GM23338 (cell line): ENCODE measurements at regions not wholly inside any gene's neighbourhood (a gene's known extent, or its start where the extent isn't known, plus 50 kb on each side); places are given as distances from the start of the nearest gene placed in this dataset.

ENCODE experiments used
- ATAC-seq: fragments of 200-7000 bp; cut with Tn5 transposase; 3 replicates; pipeline ENCODE4 v1.9.1; 2020
- DNase-seq: peaks from one replicate; pipeline ENCODE4 v3.0.0-alpha.2; 2015; ENCODE audit warnings: low spot score
- H2AFZ ChIP-seq: fragments of 200-600 bp; sonication (generic); 2 replicates; pipeline ENCODE4 v1.8.0; 2016; ENCODE audit warnings: antibody characterized with exemption, mild to moderate bottlenecking, moderate library complexity
- H3F3A ChIP-seq: fragments of 200-600 bp; sonication (generic); replicated peaks from 2 replicates; pipeline ENCODE4 v1.8.0; 2017; ENCODE audit warnings: antibody characterized with exemption, mixed run types, low read depth
- H3K27ac ChIP-seq: fragments of 200-600 bp; sonication (generic); 2 replicates; pipeline ENCODE4 v1.6.1; 2016; ENCODE audit warnings: low read depth
- H3K27me3 ChIP-seq: fragments of 200-600 bp; sonication (generic); 2 replicates; pipeline ENCODE4 v1.8.0; 2016; ENCODE audit warnings: mild to moderate bottlenecking, mixed run types, moderate library complexity; ENCODE audit not compliant: insufficient read depth
- H3K36me3 ChIP-seq: fragments of 200-600 bp; sonication (generic); 2 replicates; pipeline ENCODE4 v1.8.0; 2016; ENCODE audit warnings: mild to moderate bottlenecking; ENCODE audit not compliant: insufficient read depth
- H3K4me1 ChIP-seq: fragments of 200-600 bp; sonication (generic); 2 replicates; pipeline ENCODE4 v1.8.0; 2016; ENCODE audit warnings: mild to moderate bottlenecking, moderate library complexity; ENCODE audit not compliant: insufficient read depth
- H3K4me2 ChIP-seq: fragments of 200-600 bp; sonication (generic); 2 replicates; pipeline ENCODE4 v1.7.1; 2017; ENCODE audit warnings: mixed run types
- H3K4me3 ChIP-seq: fragments of 200-600 bp; sonication (generic); 2 replicates; pipeline ENCODE4 v1.6.1; 2016; ENCODE audit warnings: mixed run types
- H3K79me2 ChIP-seq: fragments of 200-600 bp; sonication (generic); replicated peaks from 2 replicates; pipeline ENCODE4 v1.8.0; 2017; ENCODE audit warnings: mild to moderate bottlenecking; ENCODE audit not compliant: insufficient read depth
- H3K9me2 ChIP-seq: fragments of 200-600 bp; sonication (generic); 2 replicates; pipeline ENCODE4 v1.8.0; 2017; ENCODE audit not compliant: insufficient read depth
- H4K20me1 ChIP-seq: fragments of 200-600 bp; sonication (generic); replicated peaks from 2 replicates; pipeline ENCODE4 v1.8.0; 2017; ENCODE audit warnings: mild to moderate bottlenecking; ENCODE audit not compliant: insufficient read depth
- H3K27ac Mint-ChIP-seq: 2 replicates; pipeline ENCODE4 v1.8.0; 2020; ENCODE audit warnings: inconsistent platforms, mild to moderate bottlenecking, moderate library complexity, mixed read lengths
- H3K27me3 Mint-ChIP-seq: 3 replicates; pipeline ENCODE4 v1.8.0; 2022; ENCODE audit warnings: low read depth, mild to moderate bottlenecking, moderate library complexity, mixed read lengths, inconsistent platforms; ENCODE audit not compliant: insufficient read depth, poor library complexity
- H3K36me3 Mint-ChIP-seq: 3 replicates; pipeline ENCODE4 v1.8.0; 2021; ENCODE audit warnings: low read depth, mild to moderate bottlenecking, inconsistent platforms, moderate library complexity, mixed read lengths
- H3K4me1 Mint-ChIP-seq: 3 replicates; pipeline ENCODE4 v1.8.0; 2020; ENCODE audit warnings: mild to moderate bottlenecking, inconsistent platforms, mixed read lengths
- H3K4me3 Mint-ChIP-seq: 3 replicates; pipeline ENCODE4 v1.8.0; 2021; ENCODE audit warnings: moderate library complexity, mild to moderate bottlenecking, inconsistent platforms, mixed read lengths
- H3K9me3 Mint-ChIP-seq: 3 replicates; pipeline ENCODE4 v1.8.0; 2020; ENCODE audit warnings: moderate library complexity, mild to moderate bottlenecking, inconsistent platforms, mixed read lengths
- CREB1 ChIP-seq: fragments of 250-450 bp; sonication (Bioruptor Pico); IDR thresholded peaks from 2 replicates; pipeline ENCODE4 v1.5.0; 2020; ENCODE audit warnings: low read depth, mild to moderate bottlenecking, moderate library complexity
- EZH2 ChIP-seq: fragments of 200-600 bp; sonication (generic); IDR thresholded peaks from one replicate; pipeline ENCODE4 v1.8.0; 2017; ENCODE audit warnings: antibody characterized with exemption, mild to moderate bottlenecking, low read depth; ENCODE audit not compliant: unreplicated experiment
- EZH2phosphoT487 ChIP-seq: fragments of 200-600 bp; sonication (generic); IDR thresholded peaks from one replicate; pipeline ENCODE4 v1.8.1; 2018; ENCODE audit warnings: antibody characterized with exemption; ENCODE audit not compliant: unreplicated experiment
- JUNB ChIP-seq: IDR thresholded peaks from one replicate; pipeline ENCODE4 v1.6.1; 2016; ENCODE audit warnings: antibody characterized with exemption; ENCODE audit not compliant: unreplicated experiment
- NANOG ChIP-seq: IDR thresholded peaks from 2 replicates; pipeline ENCODE4 v1.6.1; 2016; ENCODE audit warnings: antibody characterized with exemption, borderline replicate concordance
- POLR2AphosphoS5 ChIP-seq: IDR thresholded peaks from 2 replicates; pipeline ENCODE4 v1.6.1; 2016; ENCODE audit warnings: antibody characterized with exemption, low read depth
- STAT1 ChIP-seq: IDR thresholded peaks from one replicate; pipeline ENCODE4 v1.6.1; 2016; ENCODE audit warnings: antibody characterized with exemption; ENCODE audit not compliant: unreplicated experiment
- ZNF114 ChIP-seq: fragments of 250-450 bp; sonication (Bioruptor Pico); IDR thresholded peaks from 2 replicates; pipeline ENCODE4 v1.5.0; 2020; ENCODE audit warnings: mild to moderate bottlenecking, moderate library complexity
- ZNF331 ChIP-seq: fragments of 250-450 bp; sonication (Bioruptor Pico); IDR thresholded peaks from 2 replicates; pipeline ENCODE4 v1.5.0; 2020; ENCODE audit warnings: low read depth, mild to moderate bottlenecking, moderate library complexity
- TF ChIP-seq, protein P1 (sequence below): fragments of 250-450 bp; sonication (Bioruptor Pico); IDR thresholded peaks from 2 replicates; pipeline ENCODE4 v1.5.0; 2020; ENCODE audit warnings: mild to moderate bottlenecking, moderate library complexity
- TF ChIP-seq, protein P2 (sequence below): IDR thresholded peaks from one replicate; pipeline ENCODE4 v1.6.1; 2018; ENCODE audit warnings: antibody characterized with exemption; ENCODE audit not compliant: unreplicated experiment
- TF ChIP-seq, protein P3 (sequence below): IDR thresholded peaks from 2 replicates; pipeline ENCODE4 v1.6.1; 2016; ENCODE audit warnings: antibody characterized with exemption
- TF ChIP-seq, protein P4 (sequence below), 2 experiments: fragments of 200-600 bp in 1 of 2; sonication (generic) in 1 of 2; conservative IDR thresholded peaks; 2 replicates each; pipeline versions ENCODE4 v1.5.1 to v1.6.1; 2016 to 2017; ENCODE audit warnings: antibody characterized with exemption in 2 of 2, low read depth in 2 of 2, mild to moderate bottlenecking in 2 of 2, moderate library complexity in 1 of 2

DNA sequence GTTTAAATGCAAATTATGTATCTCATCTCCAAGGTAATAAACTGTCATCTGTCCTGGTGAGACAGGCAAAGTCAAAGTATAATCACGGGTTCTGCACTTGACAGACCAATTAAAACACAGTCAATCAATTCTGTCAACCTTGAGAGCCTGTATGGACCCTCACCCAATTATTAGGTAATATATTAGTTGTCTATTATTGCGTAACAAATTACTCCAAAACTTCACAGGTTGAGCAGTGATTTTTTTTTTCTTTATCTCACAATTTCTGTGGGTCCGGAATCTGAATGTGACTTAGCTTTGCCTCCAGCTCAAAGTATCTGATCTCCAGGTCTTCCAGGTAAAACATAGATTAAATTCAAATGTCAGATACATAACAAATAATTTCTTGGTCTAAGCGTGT is 707.4 kb upstream of the ARGLU1 start:
- Histone ChIP-seq H3K4me3 (no peak overlapping the region), H3K4me1 (no peaks in the 10 kb centered on the region; the same call in 1 of the 2 replicates), H3K9me2 (no peaks in the 10 kb centered on the region), H3K4me2 (no peak overlapping the region), H3K79me2 (no peaks in the 10 kb centered on the region), H3K27ac (no peak overlapping the region), H2AFZ (no peak overlapping the region), H3K27me3 (no peaks in the 10 kb centered on the region), H4K20me1 (no peaks in the 10 kb centered on the region), H3K36me3 (no peaks in the 10 kb centered on the region), H3F3A (no peaks in the 10 kb centered on the region)
- no peak for TF ChIP-seq STAT1
- no peak for TF ChIP-seq POLR2AphosphoS5
- no peak for TF ChIP-seq EZH2phosphoT487
- TF ChIP-seq CREB1 (CRISPR knock-in tag) = no peak
- no peak for TF ChIP-seq JUNB
- TF ChIP-seq, protein P1, sequence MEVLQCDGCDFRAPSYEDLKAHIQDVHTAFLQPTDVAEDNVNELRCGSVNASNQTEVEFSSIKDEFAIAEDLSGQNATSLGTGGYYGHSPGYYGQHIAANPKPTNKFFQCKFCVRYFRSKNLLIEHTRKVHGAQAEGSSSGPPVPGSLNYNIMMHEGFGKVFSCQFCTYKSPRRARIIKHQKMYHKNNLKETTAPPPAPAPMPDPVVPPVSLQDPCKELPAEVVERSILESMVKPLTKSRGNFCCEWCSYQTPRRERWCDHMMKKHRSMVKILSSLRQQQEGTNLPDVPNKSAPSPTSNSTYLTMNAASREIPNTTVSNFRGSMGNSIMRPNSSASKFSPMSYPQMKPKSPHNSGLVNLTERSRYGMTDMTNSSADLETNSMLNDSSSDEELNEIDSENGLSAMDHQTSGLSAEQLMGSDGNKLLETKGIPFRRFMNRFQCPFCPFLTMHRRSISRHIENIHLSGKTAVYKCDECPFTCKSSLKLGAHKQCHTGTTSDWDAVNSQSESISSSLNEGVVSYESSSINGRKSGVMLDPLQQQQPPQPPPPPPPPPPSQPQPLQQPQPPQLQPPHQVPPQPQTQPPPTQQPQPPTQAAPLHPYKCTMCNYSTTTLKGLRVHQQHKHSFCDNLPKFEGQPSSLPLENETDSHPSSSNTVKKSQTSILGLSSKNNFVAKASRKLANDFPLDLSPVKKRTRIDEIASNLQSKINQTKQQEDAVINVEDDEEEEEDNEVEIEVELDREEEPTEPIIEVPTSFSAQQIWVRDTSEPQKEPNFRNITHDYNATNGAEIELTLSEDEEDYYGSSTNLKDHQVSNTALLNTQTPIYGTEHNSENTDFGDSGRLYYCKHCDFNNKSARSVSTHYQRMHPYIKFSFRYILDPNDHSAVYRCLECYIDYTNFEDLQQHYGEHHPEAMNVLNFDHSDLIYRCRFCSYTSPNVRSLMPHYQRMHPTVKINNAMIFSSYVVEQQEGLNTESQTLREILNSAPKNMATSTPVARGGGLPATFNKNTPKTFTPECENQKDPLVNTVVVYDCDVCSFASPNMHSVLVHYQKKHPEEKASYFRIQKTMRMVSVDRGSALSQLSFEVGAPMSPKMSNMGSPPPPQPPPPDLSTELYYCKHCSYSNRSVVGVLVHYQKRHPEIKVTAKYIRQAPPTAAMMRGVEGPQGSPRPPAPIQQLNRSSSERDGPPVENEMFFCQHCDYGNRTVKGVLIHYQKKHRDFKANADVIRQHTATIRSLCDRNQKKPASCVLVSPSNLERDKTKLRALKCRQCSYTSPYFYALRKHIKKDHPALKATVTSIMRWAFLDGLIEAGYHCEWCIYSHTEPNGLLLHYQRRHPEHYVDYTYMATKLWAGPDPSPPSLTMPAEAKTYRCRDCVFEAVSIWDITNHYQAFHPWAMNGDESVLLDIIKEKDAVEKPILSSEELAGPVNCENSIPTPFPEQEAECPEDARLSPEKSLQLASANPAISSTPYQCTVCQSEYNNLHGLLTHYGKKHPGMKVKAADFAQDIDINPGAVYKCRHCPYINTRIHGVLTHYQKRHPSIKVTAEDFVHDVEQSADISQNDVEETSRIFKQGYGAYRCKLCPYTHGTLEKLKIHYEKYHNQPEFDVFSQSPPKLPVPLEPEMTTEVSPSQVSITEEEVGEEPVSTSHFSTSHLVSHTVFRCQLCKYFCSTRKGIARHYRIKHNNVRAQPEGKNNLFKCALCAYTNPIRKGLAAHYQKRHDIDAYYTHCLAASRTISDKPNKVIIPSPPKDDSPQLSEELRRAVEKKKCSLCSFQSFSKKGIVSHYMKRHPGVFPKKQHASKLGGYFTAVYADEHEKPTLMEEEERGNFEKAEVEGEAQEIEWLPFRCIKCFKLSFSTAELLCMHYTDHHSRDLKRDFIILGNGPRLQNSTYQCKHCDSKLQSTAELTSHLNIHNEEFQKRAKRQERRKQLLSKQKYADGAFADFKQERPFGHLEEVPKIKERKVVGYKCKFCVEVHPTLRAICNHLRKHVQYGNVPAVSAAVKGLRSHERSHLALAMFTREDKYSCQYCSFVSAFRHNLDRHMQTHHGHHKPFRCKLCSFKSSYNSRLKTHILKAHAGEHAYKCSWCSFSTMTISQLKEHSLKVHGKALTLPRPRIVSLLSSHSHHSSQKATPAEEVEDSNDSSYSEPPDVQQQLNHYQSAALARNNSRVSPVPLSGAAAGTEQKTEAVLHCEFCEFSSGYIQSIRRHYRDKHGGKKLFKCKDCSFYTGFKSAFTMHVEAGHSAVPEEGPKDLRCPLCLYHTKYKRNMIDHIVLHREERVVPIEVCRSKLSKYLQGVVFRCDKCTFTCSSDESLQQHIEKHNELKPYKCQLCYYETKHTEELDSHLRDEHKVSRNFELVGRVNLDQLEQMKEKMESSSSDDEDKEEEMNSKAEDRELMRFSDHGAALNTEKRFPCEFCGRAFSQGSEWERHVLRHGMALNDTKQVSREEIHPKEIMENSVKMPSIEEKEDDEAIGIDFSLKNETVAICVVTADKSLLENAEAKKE (CRISPR knock-in tag) = no peak
- no peak for TF ChIP-seq NANOG
- no peak for TF ChIP-seq ZNF331
- TF ChIP-seq, protein P2, sequence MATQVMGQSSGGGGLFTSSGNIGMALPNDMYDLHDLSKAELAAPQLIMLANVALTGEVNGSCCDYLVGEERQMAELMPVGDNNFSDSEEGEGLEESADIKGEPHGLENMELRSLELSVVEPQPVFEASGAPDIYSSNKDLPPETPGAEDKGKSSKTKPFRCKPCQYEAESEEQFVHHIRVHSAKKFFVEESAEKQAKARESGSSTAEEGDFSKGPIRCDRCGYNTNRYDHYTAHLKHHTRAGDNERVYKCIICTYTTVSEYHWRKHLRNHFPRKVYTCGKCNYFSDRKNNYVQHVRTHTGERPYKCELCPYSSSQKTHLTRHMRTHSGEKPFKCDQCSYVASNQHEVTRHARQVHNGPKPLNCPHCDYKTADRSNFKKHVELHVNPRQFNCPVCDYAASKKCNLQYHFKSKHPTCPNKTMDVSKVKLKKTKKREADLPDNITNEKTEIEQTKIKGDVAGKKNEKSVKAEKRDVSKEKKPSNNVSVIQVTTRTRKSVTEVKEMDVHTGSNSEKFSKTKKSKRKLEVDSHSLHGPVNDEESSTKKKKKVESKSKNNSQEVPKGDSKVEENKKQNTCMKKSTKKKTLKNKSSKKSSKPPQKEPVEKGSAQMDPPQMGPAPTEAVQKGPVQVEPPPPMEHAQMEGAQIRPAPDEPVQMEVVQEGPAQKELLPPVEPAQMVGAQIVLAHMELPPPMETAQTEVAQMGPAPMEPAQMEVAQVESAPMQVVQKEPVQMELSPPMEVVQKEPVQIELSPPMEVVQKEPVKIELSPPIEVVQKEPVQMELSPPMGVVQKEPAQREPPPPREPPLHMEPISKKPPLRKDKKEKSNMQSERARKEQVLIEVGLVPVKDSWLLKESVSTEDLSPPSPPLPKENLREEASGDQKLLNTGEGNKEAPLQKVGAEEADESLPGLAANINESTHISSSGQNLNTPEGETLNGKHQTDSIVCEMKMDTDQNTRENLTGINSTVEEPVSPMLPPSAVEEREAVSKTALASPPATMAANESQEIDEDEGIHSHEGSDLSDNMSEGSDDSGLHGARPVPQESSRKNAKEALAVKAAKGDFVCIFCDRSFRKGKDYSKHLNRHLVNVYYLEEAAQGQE = no peak
- TF ChIP-seq, protein P3, sequence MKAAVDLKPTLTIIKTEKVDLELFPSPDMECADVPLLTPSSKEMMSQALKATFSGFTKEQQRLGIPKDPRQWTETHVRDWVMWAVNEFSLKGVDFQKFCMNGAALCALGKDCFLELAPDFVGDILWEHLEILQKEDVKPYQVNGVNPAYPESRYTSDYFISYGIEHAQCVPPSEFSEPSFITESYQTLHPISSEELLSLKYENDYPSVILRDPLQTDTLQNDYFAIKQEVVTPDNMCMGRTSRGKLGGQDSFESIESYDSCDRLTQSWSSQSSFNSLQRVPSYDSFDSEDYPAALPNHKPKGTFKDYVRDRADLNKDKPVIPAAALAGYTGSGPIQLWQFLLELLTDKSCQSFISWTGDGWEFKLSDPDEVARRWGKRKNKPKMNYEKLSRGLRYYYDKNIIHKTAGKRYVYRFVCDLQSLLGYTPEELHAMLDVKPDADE = no peak
- TF ChIP-seq EZH2 = no peak
- TF ChIP-seq, protein P4, sequence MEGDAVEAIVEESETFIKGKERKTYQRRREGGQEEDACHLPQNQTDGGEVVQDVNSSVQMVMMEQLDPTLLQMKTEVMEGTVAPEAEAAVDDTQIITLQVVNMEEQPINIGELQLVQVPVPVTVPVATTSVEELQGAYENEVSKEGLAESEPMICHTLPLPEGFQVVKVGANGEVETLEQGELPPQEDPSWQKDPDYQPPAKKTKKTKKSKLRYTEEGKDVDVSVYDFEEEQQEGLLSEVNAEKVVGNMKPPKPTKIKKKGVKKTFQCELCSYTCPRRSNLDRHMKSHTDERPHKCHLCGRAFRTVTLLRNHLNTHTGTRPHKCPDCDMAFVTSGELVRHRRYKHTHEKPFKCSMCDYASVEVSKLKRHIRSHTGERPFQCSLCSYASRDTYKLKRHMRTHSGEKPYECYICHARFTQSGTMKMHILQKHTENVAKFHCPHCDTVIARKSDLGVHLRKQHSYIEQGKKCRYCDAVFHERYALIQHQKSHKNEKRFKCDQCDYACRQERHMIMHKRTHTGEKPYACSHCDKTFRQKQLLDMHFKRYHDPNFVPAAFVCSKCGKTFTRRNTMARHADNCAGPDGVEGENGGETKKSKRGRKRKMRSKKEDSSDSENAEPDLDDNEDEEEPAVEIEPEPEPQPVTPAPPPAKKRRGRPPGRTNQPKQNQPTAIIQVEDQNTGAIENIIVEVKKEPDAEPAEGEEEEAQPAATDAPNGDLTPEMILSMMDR (conservative IDR thresholded peaks at IDR 0.05; ENCODE audit: low read depth in 2 of 2) = no peak
- no peak for TF ChIP-seq ZNF114 (CRISPR knock-in tag)
- Mint-ChIP-seq H3K27ac (no peak overlapping the region), H3K36me3 (no peaks in the 10 kb centered on the region), H3K9me3 (no peaks in the 10 kb centered on the region; the same call in 2 of the 3 replicates), H3K27me3 (no peaks in the 10 kb centered on the region), H3K4me3 (no peak overlapping the region), H3K4me1 (peaks cover 8% of the 10 kb centered on the region)
- ATAC-seq = no peak
- no peak for DNase-seq
